Calu3 (cell line): ENCODE measurements at regions not wholly inside any gene's neighbourhood (a gene's known extent, or its start where the extent isn't known, plus 50 kb on each side); places are given as distances from the start of the nearest gene placed in this dataset.
"Not testable (repeated sequence)": the region's sequence is repeated elsewhere in the genome, so short reads cannot be mapped to it uniquely, and the experiment has no call there.

Experiments
- BruUV-seq: library from RNA; stranded (reverse); fragments of 400-500 nt; replicated peaks from 2 replicates; lab custom pipeline; 2021; lab: Mats Ljungman, UMichigan
- CTCF ChIA-PET: fragments of 300-600 bp; sonication (Branson Sonifier 250); formaldehyde crosslinking; loops from one replicate; lab custom pipeline; 2022; ENCODE audit warnings: antibody characterized with exemption; lab: Charles Lee
- DNase-seq: peaks from one replicate; pipeline ENCODE4 v3.0.0; 2022
- H3K27ac Mint-ChIP-seq: one replicate; pipeline ENCODE4 v1.8.0; 2022; ENCODE audit warnings: mixed read lengths; ENCODE audit not compliant: unreplicated experiment
- H3K27me3 Mint-ChIP-seq: one replicate; pipeline ENCODE4 v1.8.0; 2022; ENCODE audit warnings: mixed read lengths; ENCODE audit not compliant: unreplicated experiment
- H3K36me3 Mint-ChIP-seq: one replicate; pipeline ENCODE4 v1.8.0; 2022; ENCODE audit warnings: mild to moderate bottlenecking, moderate library complexity, mixed read lengths; ENCODE audit not compliant: insufficient read depth, unreplicated experiment
- H3K4me1 Mint-ChIP-seq: one replicate; pipeline ENCODE4 v1.8.0; 2022; ENCODE audit warnings: mild to moderate bottlenecking, low read depth, mixed read lengths; ENCODE audit not compliant: unreplicated experiment
- H3K4me3 Mint-ChIP-seq: one replicate; pipeline ENCODE4 v1.8.0; 2022; ENCODE audit warnings: mild to moderate bottlenecking, low read depth, moderate library complexity, mixed read lengths; ENCODE audit not compliant: unreplicated experiment
- H3K9me3 Mint-ChIP-seq: one replicate; pipeline ENCODE4 v1.8.0; 2022; ENCODE audit warnings: low read depth, mixed read lengths; ENCODE audit not compliant: unreplicated experiment
- intact Hi-C: fragments of 100-400 bp; cut with micrococcal nuclease; formaldehyde crosslinking; loops from one replicate; pipeline ENCODE4 v1.10.0; 2022; ENCODE audit not compliant: unreplicated experiment
- TF ChIP-seq, protein P1 (sequence below): fragments of 200-600 bp; IDR thresholded peaks from one replicate; pipeline ENCODE4 v1.8.0; 2022; ENCODE audit warnings: antibody characterized with exemption; ENCODE audit not compliant: unreplicated experiment

DNA sequence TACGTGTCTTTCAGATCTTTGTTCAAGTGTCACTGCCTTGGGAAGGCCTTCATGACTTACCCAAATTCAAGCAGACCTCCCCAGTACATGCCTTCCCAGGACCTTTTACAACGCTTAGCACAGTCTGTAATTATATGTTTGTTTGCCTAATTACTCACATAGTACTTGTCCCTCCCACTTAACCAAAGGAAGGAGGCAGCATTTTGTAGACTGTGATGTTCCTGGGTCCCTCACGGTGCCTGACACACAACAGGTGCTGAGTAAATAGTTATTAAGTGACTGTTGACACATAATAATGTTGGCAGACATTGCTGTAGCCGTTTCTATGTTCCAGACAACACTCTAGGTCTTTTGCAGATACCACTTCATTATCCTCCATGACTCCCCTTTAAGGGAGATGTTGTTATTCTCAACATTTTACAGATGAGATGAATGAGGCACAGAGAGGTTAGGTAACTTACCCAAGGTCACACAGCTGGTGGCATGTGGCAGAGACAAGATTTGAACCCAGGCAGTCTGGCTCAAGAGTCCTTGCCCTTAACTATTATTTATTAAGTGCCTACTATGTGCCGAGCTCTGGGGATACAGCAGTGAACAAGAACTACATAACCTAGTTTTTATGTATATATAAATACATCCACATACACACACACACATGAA is 130.7 kb downstream of the PHETA1 start:
- intact Hi-C loops: no loop called here
- no peaks in the 10 kb centered on the region for H3K36me3 Mint-ChIP-seq
- H3K4me3 Mint-ChIP-seq: no peak overlapping the region
- no TSS peak for BruUV-seq
- peaks cover 95% of the 10 kb centered on the region for H3K27me3 Mint-ChIP-seq
- CTCF ChIA-PET: no interaction called here
- DNase-seq: no peak
- H3K4me1 Mint-ChIP-seq: no peaks in the 10 kb centered on the region
- no peaks in the 10 kb centered on the region for H3K9me3 Mint-ChIP-seq
- H3K27ac Mint-ChIP-seq: no peak overlapping the region
- TF ChIP-seq, protein P1, sequence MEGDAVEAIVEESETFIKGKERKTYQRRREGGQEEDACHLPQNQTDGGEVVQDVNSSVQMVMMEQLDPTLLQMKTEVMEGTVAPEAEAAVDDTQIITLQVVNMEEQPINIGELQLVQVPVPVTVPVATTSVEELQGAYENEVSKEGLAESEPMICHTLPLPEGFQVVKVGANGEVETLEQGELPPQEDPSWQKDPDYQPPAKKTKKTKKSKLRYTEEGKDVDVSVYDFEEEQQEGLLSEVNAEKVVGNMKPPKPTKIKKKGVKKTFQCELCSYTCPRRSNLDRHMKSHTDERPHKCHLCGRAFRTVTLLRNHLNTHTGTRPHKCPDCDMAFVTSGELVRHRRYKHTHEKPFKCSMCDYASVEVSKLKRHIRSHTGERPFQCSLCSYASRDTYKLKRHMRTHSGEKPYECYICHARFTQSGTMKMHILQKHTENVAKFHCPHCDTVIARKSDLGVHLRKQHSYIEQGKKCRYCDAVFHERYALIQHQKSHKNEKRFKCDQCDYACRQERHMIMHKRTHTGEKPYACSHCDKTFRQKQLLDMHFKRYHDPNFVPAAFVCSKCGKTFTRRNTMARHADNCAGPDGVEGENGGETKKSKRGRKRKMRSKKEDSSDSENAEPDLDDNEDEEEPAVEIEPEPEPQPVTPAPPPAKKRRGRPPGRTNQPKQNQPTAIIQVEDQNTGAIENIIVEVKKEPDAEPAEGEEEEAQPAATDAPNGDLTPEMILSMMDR: no peak

DNA sequence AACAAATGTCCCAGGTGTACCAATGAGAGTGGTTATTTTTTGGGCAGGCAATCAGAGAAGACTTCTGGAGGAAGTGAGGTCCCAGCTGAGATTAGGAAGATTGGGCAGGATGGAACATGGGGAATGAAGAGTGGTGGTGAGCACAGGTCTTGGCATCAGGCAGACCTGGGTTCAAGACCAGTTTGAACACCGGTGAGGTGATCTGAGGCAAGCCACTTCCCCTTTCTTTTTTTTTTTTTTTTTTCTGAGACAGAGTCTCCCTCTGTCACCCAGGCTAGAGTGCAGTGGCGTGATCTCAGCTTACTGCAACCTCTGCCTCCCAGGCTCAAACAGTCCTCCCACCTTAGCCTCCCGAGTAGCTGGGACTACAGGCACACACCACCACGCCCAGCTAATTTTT is 134.4 kb downstream of the PHETA1 start:
- H3K9me3 Mint-ChIP-seq, intact Hi-C loops, H3K4me3 Mint-ChIP-seq, DNase-seq, BruUV-seq, H3K4me1 Mint-ChIP-seq, H3K27ac Mint-ChIP-seq, H3K36me3 Mint-ChIP-seq: not testable (repeated sequence)
- CTCF ChIA-PET: interaction anchor here (0.6 kb wide), 1 partner anchor 854 kb away, joined by 6 read pairs; no protein-coding TSS in a partner anchor
- peaks cover 92% of the 10 kb centered on the region for H3K27me3 Mint-ChIP-seq

DNA sequence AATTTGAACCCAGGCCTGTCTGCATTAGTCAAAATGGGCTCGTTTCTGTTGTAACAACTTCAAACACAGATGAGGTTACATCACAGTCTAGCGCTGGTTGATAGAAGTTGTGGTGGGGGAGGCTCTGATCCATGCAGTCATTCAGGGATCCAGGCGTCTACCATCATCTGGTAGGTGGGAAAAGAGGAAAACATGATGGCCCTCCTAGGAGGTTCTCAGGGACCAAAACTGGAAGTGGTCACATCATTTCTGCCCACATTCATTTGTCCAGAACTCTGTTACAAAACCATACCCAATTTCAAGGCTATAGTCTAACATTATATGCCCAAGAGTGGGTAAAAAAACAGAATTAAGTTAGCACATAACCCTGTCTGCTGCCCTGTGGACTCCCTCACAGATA is 135.1 kb downstream of the PHETA1 start:
- Mint-ChIP-seq H3K27me3 (peaks cover 88% of the 10 kb centered on the region), H3K4me1 (no peaks in the 10 kb centered on the region), H3K9me3 (no peaks in the 10 kb centered on the region), H3K36me3 (no peaks in the 10 kb centered on the region), H3K4me3 (no peak overlapping the region), H3K27ac (no peak overlapping the region)
- BruUV-seq: no TSS peak
- intact Hi-C loops: no loop called here
- TF ChIP-seq, protein P1: no peak
- no peak for DNase-seq
- CTCF ChIA-PET: no interaction called here

DNA sequence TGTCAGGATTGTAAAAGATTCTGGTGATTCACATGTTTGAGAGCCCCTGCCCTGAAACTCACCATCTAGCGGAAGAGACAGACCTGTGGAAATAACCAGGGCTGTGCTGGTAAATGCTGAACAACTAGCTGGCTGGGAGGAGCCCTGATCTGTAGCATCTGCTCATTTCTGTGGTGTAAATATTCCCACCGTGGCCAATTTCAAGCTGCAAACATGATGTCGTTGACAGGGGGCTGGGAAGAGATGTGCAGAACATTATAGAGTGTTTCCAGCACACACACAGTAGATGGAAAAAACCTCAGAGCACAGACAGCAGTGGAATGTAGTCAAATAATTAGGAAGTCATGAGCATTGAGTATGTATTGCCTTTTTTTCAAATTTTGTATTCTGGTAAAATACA is 138.2 kb downstream of the PHETA1 start:
- no peak for DNase-seq
- Mint-ChIP-seq H3K27me3 (peaks cover 83% of the 10 kb centered on the region), H3K9me3 (no peaks in the 10 kb centered on the region), H3K36me3 (no peaks in the 10 kb centered on the region), H3K4me1 (no peaks in the 10 kb centered on the region), H3K4me3 (no peak overlapping the region), H3K27ac (no peak overlapping the region)
- TF ChIP-seq, protein P1: no peak
- CTCF ChIA-PET: no interaction called here
- intact Hi-C loops: no loop called here
- BruUV-seq: no TSS peak

DNA sequence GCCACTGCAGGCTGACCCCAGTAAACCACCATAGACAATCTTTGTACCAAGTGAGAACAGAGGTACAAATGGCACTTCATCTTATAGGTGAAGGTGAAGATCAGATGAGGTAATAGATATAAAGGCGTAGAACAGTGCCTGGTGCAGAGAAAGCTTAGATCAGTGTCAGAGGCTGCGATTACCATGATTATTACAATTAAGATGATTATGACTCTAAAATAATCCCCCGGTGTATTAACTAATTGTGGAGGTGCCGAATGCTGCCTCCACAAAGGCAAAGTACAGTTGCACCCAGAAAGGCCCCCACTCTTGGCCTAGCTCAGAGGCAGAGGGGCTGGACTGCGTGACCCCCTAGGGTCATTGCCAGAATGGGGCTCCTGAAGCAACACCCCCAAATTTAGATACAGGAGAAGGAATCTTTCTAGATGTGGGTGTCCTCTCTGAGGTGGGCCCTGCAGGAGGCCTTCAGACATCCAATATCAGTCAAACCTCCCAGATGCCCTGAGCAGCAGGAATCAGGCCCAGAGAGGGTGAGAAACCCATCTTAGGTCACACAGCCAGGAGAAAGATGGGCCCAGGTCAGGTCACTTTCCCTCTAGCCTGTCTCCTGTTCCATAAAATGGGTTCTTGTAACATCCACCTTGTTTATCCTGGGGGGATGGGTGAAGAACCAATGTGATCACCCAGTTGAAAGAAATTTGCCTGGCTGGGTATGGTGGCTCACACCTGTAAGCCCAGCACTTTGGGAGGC is 139.8 kb downstream of the PHETA1 start:
- Mint-ChIP-seq H3K9me3 (no peaks in the 10 kb centered on the region), H3K4me1 (no peaks in the 10 kb centered on the region), H3K27me3 (peaks cover 78% of the 10 kb centered on the region), H3K36me3 (no peaks in the 10 kb centered on the region), H3K27ac (no peak overlapping the region), H3K4me3 (no peak overlapping the region)
- TF ChIP-seq, protein P1: no peak
- CTCF ChIA-PET: no interaction called here
- no TSS peak for BruUV-seq
- no peak for DNase-seq
- intact Hi-C loops: no loop called here
